ENCODE measurements at regions not wholly inside any gene's neighbourhood (a gene's known extent, or its start where the extent isn't known, plus 50 kb on each side); places are given as distances from the start of the nearest gene placed in this dataset.

DNA sequence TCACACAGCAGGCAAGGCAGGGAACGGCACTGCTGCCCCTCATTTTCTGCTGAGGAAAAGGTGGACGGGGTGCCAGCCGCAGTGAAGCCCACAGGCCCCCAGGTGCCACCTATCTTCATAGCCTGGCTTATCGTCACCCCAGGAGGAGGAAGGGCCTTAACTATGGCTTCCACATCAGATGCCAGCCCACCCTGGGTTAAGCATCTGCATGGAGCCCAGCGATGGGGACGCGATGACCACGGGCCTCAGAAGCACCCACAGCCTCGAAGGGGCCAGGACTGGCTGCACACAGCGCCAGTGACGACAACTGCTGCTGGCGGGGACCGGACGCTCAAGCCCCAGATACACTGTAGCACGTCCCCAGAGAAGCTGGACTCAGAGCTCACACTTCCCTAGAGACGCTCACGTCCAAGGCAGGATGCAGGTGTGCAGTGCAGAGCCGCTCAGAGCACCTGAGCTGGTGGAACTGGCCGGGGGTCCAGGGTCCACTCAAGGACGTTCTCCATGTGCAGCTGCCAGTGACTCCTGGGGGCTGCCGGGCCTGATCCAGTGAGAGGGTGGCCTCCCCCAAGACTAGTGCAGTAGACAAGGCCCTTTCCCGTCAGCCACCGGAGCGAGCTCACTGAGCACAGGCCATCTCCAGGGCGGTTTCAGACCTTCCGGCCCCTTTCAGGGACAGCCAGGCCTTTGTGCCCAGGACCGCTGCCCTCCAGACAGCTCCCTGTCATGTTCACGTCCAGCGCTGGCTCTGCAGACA is 83.0 kb downstream of the YTHDF1 start:
- in situ Hi-C loops (cut with HindIII; ENCODE audit: low pct_unique_long_range_greater_than_20kb, low sequenced_read_pairs) = no loop called here
- intact Hi-C loops (cut with micrococcal nuclease; ENCODE audit: unreplicated experiment) = no loop called here
- CTCF ChIA-PET = interaction anchor here (1.0 kb wide), 1 partner anchor 77 kb away, joined by 3 read pairs; no protein-coding TSS in a partner anchor

GRCh38 chr20:63132131-63132714 is 83.7 kb downstream of the YTHDF1 start:
- H3K27ac ChIP-seq (ENCODE audit: low read length) = no peak overlapping the region
- no TSS peak for BruUV-seq (replicated peaks)
- H3K27me3 ChIP-seq (ENCODE audit: control insufficient read depth, insufficient read depth, low read length) = no peaks in the 10 kb centered on the region; the same call in none of the 2 replicates
- no peak for ATAC-seq
- intact Hi-C loops (cut with micrococcal nuclease; ENCODE audit: unreplicated experiment) (no loop called here), in situ Hi-C loops (cut with HindIII; ENCODE audit: low pct_unique_long_range_greater_than_20kb, low sequenced_read_pairs) (no loop called here)
- H3K4me1 ChIP-seq (ENCODE audit: control insufficient read depth, insufficient read depth, low read length) = no peaks in the 10 kb centered on the region
- POLR2A ChIA-PET = no interaction called here
- TF ChIP-seq TCF7L2 (IDR thresholded peaks at IDR 0.05; ENCODE audit: low read depth, low read length) = no peak
- no peak for TF ChIP-seq POLR2AphosphoS5 (IDR thresholded peaks at IDR 0.05; ENCODE audit: low read depth, low read length)
- TF ChIP-seq SIN3A (IDR thresholded peaks at IDR 0.05; ENCODE audit: borderline replicate concordance, insufficient read depth, low read depth, low read length) = no peak
- TF ChIP-seq, protein P1, sequence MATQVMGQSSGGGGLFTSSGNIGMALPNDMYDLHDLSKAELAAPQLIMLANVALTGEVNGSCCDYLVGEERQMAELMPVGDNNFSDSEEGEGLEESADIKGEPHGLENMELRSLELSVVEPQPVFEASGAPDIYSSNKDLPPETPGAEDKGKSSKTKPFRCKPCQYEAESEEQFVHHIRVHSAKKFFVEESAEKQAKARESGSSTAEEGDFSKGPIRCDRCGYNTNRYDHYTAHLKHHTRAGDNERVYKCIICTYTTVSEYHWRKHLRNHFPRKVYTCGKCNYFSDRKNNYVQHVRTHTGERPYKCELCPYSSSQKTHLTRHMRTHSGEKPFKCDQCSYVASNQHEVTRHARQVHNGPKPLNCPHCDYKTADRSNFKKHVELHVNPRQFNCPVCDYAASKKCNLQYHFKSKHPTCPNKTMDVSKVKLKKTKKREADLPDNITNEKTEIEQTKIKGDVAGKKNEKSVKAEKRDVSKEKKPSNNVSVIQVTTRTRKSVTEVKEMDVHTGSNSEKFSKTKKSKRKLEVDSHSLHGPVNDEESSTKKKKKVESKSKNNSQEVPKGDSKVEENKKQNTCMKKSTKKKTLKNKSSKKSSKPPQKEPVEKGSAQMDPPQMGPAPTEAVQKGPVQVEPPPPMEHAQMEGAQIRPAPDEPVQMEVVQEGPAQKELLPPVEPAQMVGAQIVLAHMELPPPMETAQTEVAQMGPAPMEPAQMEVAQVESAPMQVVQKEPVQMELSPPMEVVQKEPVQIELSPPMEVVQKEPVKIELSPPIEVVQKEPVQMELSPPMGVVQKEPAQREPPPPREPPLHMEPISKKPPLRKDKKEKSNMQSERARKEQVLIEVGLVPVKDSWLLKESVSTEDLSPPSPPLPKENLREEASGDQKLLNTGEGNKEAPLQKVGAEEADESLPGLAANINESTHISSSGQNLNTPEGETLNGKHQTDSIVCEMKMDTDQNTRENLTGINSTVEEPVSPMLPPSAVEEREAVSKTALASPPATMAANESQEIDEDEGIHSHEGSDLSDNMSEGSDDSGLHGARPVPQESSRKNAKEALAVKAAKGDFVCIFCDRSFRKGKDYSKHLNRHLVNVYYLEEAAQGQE (IDR thresholded peaks at IDR 0.05; ENCODE audit: insufficient read depth in 1 of 2, low read depth in 2 of 2, low read length in 1 of 2) = no peak
- TF ChIP-seq, protein P2, sequence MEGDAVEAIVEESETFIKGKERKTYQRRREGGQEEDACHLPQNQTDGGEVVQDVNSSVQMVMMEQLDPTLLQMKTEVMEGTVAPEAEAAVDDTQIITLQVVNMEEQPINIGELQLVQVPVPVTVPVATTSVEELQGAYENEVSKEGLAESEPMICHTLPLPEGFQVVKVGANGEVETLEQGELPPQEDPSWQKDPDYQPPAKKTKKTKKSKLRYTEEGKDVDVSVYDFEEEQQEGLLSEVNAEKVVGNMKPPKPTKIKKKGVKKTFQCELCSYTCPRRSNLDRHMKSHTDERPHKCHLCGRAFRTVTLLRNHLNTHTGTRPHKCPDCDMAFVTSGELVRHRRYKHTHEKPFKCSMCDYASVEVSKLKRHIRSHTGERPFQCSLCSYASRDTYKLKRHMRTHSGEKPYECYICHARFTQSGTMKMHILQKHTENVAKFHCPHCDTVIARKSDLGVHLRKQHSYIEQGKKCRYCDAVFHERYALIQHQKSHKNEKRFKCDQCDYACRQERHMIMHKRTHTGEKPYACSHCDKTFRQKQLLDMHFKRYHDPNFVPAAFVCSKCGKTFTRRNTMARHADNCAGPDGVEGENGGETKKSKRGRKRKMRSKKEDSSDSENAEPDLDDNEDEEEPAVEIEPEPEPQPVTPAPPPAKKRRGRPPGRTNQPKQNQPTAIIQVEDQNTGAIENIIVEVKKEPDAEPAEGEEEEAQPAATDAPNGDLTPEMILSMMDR (IDR thresholded peaks at IDR 0.05) = no peak
- no peak overlapping the region for H3K4me3 ChIP-seq (ENCODE audit: low read depth in 2 of 2, low read length in 2 of 2)
- H3K36me3 ChIP-seq (ENCODE audit: control insufficient read depth, insufficient read depth, low read length) = no peaks in the 10 kb centered on the region
- H3K9me3 ChIP-seq (ENCODE audit: control insufficient read depth, insufficient read depth, low read depth, low read length) = no peaks in the 10 kb centered on the region
- no peak for DNase-seq (ENCODE audit: low read depth, low spot score)
- CTCF ChIA-PET = interaction anchor here (1.0 kb wide), 1 partner anchor 76 kb away, joined by 3 read pairs; no protein-coding TSS in a partner anchor

More for the DNA sequence above, 83.0 kb downstream of the YTHDF1 start:
- H3K27ac ChIP-seq (ENCODE audit: low read length) = no peak overlapping the region
- TF ChIP-seq, protein P1 (IDR thresholded peaks at IDR 0.05; ENCODE audit: insufficient read depth in 1 of 2, low read depth in 2 of 2, low read length in 1 of 2) = no peak
- TF ChIP-seq TCF7L2 (IDR thresholded peaks at IDR 0.05; ENCODE audit: low read depth, low read length) (no peak), SIN3A (IDR thresholded peaks at IDR 0.05; ENCODE audit: borderline replicate concordance, insufficient read depth, low read depth, low read length) (no peak), POLR2AphosphoS5 (IDR thresholded peaks at IDR 0.05; ENCODE audit: low read depth, low read length) (no peak)
- TF ChIP-seq, protein P2 (IDR thresholded peaks at IDR 0.05) = no peak
- H3K4me1 ChIP-seq (ENCODE audit: control insufficient read depth, insufficient read depth, low read length) = no peaks in the 10 kb centered on the region
- H3K36me3 ChIP-seq (ENCODE audit: control insufficient read depth, insufficient read depth, low read length) = no peaks in the 10 kb centered on the region
- POLR2A ChIA-PET = no interaction called here
- ATAC-seq = no peak
- DNase-seq (ENCODE audit: low read depth, low spot score) = no peak
- no TSS peak for BruUV-seq (replicated peaks)
- no peaks in the 10 kb centered on the region for H3K9me3 ChIP-seq (ENCODE audit: control insufficient read depth, insufficient read depth, low read depth, low read length)
- no peak overlapping the region for H3K4me3 ChIP-seq (ENCODE audit: low read depth in 2 of 2, low read length in 2 of 2)
- no peaks in the 10 kb centered on the region; the same call in none of the 2 replicates for H3K27me3 ChIP-seq (ENCODE audit: control insufficient read depth, insufficient read depth, low read length)
